ENCODE measurements at regions not wholly inside any gene's neighbourhood (a gene's known extent, or its start where the extent isn't known, plus 50 kb on each side); places are given as distances from the start of the nearest gene placed in this dataset.
"Not testable (repeated sequence)": the region's sequence is repeated elsewhere in the genome, so short reads cannot be mapped to it uniquely, and the experiment has no call there.

DNA sequence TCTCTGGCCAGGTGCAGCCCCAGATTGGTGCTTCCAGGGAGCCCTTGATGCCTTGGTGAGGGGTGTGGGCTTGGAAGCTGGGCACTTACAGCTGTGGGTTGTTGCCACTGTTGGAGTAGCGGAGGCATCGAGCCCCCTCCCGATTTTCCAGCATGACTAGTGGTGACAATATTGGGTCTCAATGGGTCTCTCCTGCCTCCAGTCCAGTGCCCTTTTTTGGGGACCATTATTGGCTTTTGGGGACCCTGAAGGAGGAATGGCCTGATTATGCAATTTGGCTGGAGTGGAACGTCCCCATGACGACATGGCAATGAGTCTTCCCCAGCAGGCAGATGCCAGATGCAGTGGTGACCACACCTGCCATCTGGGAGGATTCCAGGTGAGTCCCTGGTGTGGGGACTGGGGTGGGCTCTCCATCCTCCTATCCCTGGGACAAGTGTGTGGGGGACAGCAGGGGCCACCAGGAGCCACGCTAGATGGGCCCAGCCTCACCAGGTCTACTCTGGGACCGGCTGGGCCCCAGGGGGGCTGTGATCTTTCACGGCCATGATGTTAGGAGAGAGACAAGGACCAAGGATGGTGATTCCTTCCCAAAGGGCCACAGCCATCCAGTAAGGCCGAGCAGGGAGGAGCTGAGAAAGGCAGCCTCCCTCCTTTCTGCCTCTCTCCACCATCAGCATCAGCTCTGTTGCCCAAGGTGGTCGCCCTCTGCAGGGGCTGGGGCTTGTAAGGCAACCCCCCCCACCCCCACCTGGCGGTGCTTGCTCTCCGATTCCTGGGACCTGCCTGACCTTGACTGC, 196.8 kb downstream of the GOLGA6L6 start:
- DNase-seq: no peak

DNA sequence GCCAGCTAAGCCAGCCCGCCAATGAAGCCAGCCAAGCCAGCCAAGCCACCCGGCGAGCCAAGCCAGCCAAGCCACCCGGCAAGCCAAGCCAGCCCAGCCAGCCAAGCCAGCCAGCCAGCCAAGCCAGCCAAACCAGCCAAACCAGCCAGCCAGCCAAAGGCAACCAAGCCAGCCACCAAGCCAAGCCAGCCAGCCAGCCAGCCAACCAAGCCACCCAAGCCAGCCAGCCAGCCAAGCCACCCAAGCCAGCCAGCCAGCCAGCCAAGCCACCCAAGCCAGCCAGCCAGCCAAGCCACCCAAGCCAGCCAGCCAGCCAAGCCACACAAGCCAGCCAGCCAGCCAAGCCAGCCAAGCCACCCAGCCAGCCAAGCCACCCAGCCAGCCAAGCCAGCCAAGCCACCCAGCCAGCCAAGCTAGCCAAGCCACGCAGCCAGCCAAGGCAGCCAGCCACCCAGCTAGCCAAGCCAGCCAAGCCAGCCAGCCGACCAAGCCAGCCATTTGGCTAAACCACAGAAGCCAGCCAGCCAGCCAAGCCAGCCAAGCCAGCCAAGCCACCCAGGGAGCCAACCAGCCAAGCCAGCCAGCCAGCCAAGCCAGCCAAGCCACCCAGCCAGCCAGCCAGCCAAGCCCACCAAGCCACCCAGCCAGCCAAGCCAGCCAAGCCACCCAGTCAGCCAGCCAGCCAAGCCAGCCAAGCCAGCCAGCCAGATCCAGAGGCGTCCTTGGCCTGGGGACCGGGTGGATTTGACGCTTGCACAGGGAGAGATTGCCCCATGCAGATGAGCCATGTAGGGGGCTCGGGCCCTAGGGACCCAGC, 198.0 kb downstream of the GOLGA6L6 start:
- not testable (repeated sequence) for DNase-seq

DNA sequence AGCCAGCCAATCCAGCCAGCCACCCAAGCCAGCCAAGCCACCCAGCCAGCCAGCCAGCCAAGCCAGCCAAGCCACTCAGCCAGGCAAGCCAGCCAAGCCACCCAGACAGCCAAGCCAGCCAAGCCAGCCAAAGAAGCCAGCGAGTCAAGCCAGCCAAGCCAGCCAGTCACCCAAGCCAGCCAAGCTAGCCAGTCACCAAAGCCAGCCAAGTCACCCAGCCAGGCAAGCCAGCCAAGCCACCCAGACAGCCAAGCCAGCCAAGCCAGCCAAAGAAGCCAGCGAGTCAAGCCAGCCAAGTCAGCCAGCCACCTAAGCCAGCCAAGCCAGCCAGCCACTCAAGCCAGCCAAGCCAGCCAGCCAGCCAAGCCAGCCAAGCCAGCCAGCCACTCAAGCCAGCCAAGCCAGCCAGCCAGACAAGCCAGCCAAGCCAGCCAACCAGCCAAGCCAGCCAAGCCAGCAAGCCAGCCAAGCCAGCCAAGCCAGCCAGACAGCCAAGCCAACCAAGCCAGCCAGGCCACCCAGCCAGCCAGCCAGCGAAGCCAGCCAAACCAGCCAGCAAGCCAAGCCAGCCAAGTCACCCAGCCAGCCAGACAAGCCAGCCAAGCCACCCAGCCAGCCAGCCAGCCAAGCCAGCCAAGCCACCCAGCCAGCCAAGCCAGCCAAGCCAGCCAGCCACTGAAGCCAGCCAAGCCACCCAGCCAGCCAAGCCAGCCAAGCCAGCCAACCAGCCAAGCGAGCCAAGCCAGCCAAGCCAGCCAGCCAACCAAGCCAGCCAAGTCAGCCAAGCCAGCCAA, 198.8 kb downstream of the GOLGA6L6 start:
- DNase-seq: not testable (repeated sequence)

DNA sequence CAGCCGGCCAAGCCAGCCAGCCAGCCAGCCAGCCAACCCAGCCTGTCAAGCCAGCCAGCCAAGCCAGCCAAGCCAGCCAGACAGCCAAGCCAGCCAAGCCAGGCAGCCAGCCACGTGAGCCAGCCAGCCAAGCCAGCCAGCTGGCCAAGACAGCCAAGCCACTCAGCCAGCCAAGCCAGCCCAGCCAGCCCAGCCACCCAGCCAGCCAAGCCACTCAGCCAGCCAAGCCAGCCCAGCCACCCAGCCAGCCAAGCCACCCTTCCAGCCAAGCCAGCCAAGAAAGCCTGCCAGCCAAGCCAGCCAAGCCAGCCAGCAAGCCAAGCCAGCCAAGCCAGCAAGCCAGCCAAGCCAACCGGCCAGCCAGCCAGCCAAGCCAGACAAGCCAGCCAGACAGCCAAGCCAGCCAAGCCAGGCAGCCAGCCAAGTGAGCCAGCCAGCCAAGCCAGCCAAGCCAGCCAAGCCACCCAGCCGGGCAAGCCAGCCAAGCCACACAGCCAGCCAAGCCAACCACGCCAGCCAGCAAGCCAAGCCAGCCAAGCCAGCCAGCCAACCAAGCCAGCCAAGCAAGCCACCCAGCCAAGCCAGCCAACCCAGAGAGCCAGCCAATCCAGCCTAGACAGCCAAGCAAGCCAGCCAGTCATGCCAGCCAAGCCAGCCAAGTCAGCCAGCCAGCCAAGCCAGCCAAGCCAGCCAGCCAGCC, 199.5 kb downstream of the GOLGA6L6 start:
- no peak for DNase-seq

DNA sequence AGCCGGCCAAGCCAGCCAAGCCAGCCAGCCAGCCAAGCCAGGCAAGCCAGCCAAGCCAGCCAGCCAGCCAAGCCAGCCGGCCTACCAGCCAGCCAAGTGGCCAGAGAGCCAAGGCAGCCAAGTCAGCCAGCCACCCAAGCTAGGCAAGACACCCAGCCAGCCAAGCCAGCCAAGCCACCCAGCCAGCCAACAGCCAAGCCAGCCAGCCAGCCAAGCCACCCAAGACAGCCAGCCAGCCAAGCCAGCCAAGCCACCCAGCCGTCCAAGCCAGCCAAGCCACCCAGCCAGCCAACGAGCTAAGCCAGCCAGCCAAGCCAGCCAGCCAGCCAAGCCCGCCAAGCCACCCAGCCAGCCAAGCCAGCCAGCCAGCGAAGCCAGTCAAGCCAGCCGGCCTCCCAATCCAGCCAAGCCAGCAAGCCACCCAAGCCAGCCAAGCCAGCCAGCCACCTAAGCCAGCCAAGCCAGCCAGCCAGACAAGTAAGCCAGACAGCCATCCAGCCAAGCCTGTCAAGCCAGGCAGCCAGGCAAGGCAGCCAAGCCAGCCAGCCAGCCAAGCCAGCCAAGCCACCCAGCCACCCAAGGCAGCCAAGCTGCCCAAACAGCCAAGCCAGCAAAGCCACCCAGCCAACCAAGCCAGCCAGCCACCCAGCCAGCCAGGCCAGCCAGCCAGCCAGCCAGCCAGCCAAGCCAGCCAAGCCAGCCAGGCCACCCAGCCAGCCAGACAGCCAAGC, 200.5 kb downstream of the GOLGA6L6 start:
- DNase-seq: no peak

DNA sequence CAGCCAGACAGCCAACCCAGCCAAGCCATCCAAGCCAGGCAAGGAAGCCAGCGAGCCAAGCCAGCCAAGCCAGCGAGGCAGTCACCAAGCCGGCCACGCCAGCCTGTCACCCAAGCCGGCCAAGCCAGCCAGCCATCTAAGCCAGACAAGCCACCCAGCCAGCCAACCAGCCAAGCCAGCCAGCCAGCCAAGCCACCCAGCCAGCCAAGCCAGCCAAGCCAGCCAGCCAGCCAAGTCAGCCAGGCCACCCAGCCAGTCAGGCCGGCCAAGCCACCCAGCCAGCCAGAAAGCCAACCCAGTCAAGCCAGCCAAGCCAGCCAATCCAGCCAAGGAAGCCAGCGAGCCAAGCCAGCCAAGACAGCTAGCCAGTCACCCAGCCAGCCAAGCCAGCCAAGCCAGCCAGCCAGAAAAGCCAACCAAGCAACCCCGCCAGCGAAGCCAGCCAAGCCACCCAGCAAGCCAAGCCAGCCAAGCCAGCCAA, 201.2 kb downstream of the GOLGA6L6 start:
- DNase-seq: no peak

DNA sequence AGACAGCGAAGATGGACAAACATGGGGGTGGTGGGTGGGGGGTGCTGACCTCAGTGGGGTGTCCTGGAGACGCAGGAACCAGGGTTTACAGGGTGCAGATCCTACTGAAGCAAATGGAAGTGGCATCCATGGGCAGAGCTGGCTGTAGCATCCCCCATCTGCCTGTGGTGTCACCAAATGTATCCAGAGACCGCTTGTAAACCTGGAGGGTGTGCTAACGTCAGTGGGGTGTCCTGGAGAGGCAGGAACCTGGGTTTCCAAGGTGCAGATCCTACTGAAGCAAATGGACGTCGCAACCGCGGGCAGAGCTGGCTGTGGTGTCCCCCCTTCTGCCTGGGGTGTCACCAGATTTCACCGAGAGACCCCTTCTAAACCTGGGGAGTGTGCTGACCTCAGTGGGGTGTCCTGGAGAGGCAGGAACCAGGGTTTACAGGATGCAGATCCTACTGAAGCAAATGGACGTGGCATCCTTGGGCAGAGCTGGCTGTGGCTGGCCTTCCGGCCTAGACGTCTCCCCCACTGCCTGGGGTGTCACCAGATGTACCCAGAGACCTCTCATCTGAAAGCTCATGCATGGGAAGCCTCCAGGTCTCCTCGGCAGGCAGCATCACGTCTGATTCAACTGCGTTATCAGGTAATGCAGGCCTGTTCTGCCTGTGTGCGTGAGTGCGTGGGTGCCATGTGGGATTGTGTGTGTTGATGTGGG, 202.4 kb downstream of the GOLGA6L6 start:
- DNase-seq: not testable (repeated sequence)

DNA sequence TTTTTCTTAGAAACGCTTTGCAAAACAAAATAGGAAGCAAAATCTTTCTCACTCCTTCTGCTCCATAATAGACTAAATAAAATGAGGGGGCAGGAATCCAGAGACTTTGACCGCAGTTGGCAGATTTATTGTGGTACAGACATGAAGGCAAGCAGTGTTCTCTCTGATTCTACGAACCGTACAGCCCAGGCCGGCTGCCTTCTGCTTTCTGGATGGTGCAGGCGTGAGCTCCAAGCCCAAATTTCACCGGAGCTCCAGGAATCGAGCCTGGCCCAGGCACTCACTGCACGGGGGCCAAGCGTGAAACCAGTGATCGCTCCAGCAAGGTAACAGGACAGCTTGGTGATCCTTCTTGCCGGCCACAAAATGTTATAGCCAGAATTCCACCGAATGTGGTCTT, 202.9 kb downstream of the GOLGA6L6 start:
- DNase-seq: not testable (repeated sequence)

DNA sequence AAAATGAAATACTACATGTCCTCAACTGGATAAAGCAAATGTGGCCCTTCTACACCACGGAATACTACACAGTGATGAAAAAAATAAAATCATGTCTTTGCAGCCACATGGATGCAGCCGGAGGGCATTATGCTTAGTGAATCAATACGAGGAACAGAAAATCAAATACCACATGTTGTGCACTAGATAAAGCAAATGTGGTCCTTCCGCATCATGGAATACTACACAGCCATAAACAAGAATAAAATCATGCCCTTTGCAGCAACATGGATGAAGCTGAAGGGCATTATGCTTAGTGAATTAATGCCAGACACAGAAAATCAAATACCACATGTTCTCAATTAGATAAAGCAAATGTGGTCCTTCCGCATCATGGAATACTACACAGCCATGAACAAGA, 204.4 kb downstream of the GOLGA6L6 start:
- not testable (repeated sequence) for DNase-seq

DNA sequence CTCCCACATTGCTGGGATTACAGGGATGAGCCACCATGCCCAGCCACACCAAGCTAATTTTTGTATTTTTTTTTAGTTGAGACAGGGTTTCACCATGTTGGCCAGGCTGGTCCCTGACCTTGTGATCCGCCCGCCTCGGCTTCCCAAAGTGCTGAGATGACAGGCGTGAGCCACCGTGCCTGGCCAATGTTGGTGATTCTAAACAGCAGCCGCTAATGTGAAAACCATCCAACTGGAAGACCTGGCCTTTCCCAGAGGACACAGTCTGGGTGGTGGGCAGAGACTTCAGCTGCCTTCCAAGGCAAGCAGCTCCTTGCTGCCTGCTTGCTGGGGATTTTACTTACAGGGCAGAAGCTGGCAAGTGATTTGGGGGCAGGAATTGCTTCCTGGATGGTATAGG, 207.1 kb downstream of the GOLGA6L6 start:
- DNase-seq: not testable (repeated sequence)

DNA sequence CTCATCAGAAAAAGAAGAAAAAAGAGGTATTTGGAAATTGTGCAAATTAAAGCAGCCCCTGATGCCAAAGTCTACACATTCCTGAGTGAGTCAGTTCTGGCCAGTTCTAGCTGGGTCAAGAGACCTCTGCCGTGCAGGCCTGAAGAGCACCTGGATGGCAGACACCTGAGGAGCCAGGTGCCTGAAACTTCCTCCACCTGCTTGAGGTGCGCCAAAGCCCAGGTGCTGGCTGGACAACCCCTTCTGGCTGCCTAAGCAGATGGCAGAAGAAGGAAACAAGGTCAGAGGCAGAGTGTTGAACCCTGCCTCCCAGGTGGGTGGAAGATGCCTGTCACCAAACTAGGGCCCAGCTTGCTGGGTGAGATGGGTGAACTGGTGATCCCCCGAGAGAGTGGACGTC, 215.8 kb downstream of the GOLGA6L6 start:
- not testable (repeated sequence) for DNase-seq

DNA sequence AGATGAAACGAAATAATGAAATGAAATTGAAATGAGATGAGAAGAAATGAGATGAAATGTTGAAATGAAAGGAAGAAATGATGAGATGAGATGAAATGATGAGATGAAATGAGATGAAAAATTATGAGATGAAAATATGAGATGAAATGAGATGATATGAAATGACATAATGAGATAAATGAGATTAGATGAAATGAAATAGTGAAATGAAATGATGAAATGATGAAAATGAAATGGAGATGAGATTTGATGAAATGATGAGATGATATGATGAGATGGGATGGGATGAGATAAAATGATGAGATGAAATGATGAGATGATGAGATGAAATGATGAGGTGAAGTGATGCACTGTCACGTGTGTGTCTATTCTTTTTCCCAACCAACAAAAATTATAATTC, 224.5 kb downstream of the GOLGA6L6 start:
- not testable (repeated sequence) for DNase-seq

DNA sequence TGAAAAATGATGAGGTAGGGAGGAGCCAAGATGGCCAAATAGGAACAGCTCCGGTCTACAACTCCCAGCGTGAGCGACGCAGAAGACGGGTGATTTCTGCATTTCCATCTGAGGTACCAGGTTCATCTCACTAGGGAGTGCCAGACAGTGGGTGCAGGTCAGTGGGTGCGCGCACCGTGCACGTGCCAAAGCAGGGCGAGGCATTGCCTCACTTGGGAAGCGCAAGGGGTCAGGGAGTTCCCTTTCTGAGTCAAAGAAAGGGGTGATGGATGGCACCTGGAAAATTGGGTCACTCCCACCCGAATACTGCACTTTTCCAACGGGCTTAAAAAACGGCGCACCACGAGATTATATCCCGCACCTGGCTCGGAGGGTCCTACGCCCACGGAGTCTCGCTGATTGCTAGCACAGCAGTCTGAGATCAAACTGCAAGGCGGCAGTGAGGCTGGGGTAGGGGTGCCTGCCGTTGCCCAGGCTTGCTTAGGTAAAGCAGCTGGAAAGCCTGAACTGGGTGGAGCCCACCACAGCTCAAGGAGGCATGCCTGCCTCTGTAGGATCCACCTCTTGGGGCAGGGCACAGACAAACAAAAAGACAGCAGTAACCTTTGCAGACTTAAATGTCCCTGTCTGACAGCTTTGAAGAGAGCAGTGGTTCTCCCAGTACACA, 230.5 kb downstream of the GOLGA6L6 start:
- DNase-seq: not testable (repeated sequence)

DNA sequence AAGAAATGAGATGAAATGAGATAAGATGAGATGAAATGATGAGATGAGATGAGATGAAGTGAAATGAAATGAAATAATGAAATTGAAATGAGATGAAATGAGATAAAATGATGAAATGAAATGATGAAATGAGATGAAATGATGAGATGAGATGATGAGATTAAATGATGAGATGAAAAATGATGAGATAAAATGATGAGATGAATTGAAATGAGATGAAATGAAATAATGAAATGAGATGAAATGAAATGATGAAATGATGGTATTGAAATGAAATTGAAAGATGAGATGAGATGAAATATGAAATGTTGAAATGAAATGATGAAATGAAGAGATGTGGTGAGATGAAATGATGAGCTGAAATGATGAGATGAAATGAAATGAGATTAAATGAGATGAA, 231.0 kb downstream of the GOLGA6L6 start:
- DNase-seq: no peak

DNA sequence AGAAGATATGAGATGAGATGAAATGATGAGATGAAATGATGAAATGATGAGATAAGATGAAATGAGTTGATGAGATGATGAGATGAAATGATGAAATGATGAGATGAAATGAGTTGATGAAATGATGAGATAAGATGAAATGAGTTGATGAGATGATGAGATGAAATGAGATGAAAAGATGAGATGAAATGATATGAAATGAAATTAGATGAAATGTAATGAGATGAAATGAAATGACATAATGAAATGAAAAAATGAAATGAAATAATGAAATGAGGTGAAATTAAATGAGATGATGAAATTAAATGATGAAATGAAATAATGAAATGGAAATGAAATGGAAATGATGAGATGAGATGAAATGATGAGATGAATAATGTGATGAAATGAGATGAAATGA, 231.6 kb downstream of the GOLGA6L6 start:
- DNase-seq: not testable (repeated sequence)

DNA sequence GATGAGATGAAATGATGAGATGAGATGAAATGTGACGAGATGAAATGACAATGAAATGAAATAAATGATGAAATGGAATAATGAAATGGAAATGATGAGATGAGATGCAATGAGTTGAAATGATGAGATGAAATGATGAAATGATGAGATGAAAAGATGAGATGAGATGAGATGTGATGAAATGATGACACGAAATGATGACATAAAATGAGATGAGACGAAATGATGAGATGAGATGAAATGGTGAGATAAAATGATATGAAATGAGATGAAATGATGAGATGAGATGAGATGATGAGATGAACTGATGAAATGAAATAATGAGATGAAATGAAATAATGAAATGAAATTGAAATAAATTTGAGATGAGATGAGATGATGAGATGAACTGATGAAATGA, 232.2 kb downstream of the GOLGA6L6 start:
- not testable (repeated sequence) for DNase-seq

DNA sequence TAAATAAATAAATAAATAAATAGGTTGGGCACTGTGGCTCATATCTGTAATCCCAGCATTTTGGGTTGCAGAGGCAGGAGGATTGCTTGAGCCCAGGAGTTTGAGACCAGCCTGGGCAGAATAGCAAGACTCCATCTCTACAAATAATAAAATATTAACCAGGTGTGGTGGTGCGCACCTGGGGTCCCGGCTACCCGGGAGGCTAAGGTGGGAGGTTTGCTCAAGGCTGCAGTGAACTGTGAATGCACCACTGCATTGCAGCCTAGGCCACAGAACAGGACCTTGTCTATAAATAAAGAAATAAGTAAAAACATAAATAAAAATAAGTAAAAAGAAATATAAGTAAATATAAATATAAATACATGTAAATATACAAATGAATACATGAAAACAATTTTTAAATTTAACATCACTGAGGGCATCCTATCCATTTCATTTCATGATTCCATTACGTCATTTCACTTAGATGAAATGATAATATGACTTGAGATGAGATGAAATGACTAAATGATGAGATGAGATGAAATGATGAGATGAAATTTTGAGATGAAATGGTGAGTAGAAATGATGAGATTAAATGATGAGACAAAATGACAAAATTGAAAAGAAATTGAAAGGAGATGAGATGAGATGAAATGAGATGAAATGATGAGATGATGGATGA, 233.4 kb downstream of the GOLGA6L6 start:
- DNase-seq: not testable (repeated sequence)

DNA sequence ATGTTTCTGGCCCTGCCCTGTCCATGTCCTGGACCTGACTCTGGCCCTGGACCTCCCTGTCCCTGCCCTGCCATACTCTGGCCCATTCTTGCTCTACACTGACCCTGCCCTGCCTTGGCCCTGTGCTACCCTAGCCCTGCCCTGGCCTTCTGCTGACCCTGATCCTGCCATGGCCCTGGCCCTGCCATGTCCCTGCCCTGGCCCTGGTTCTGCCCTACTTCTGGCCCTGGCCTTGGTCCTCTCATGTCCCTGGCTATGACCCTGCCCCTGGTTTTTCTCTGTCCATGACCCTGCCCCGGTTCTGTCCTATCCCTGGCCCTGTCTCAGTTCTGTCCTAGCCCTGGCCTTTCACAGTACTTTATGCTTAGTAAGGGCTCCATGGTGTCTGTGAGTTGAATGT, 234.5 kb downstream of the GOLGA6L6 start:
- not testable (repeated sequence) for DNase-seq

DNA sequence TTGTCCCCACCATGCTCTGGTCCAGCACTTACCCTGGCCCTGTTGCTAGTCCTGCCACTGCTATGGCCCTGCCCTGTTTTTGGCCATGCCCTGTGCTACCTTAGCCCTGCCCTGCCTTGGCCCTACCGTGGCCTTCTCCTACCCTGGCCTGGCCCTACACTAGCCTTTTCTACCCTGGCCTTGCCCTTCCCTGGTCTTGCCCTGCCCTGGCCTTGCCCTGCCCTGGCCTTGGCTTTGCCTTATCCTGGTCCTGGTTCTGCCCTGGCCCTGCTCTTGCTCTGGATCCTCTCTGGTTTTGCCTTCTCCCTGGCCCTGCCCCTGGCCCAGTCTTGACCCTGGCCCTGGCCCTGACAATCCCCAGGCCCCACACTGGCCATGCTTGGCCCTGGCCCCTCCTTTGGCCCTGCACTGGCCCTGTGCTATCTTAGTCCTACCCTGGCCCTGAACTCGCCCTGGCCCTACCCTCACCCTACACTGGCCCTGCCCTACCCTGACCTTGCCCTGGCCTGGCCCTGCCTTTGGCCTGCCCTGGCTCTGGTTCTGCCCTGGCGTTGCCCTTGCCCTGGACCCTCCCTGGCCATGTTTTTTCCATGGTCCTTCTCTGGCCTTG, 235.0 kb downstream of the GOLGA6L6 start:
- DNase-seq: not testable (repeated sequence)

Data from CD4-positive, alpha-beta T cell treated with Interleukin-21 for 1 hour (primary cell).